ENCODE measurements at regions not wholly inside any gene's neighbourhood (a gene's known extent, or its start where the extent isn't known, plus 50 kb on each side); places are given as distances from the start of the nearest gene placed in this dataset.
"Not testable (repeated sequence)": the region's sequence is repeated elsewhere in the genome, so short reads cannot be mapped to it uniquely, and the experiment has no call there.

- DNase-seq (ENCODE audit: low read depth) = no peak
These were observed 129.3 kb upstream of the LMNTD1 start for GRCh38 chr12:25682421-25682820.

DNA sequence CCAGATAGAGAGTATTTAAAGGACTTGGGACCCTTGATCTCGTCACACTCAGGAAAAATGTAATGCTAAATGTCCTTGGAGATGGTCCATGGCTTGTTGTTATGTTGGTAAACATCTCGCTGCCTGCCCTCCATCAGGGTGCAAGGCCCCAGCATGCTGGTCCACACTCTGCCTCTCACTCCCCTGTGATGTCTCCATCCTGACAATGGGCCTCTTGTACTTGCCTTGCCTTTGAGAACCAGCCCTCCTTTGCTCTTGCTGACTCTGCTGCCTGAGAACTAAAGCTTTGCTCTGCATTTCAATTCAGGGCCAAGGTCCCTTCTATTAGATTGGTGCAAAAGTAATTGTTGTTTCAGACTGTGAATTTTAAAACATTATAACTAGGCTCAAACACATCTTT lies 131.0 kb upstream of the LMNTD1 start:
- DNase-seq (ENCODE audit: low read depth) = no peak

DNA sequence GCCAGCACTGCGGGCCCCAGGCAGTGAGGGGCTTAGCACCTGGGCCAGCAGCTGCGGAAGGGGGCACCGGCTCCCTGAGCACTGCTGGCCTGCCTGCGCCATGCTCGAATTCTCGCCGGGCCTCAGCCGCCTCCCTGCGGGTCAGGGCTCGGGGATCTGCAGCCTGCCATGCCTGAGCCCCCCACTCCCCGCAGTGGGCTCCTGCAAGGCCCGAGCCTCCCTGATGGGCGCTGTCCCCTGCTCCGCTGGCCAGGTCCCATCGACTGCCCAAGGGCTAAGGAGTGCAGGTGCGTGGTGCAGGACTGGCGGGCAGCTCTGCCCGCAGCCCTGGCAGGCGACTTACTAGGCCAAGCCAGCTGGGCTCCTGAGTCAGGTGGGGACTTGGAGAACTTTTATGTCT lies 133.3 kb upstream of the LMNTD1 start:
- DNase-seq (ENCODE audit: low read depth) = no peak

GRCh38 chr12:25687226-25687625 lies 134.1 kb upstream of the LMNTD1 start:
- no peak for DNase-seq (ENCODE audit: low read depth)

DNA sequence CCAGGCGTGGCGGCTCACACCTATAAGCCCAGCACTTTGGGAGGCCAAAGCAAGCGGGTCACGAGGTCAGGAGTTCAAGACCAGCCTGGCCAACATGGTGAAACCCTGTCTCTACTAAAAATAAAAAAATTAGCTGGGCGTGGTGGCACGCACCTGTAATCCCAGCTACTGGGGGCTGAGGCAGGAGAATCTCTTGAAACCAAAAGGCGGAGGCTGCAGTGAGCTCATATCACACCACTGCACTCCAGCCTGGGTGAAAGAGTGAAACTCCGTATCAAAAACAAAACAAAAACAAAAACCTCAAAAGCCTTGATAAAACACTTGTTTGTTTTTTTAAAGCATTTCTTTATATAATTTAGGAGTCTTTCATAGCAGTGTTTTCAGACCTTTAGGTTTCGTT lies 135.8 kb upstream of the LMNTD1 start:
- DNase-seq (ENCODE audit: low read depth) = not testable (repeated sequence)

- DNase-seq (ENCODE audit: low read depth) = no peak
These were observed 137.0 kb upstream of the LMNTD1 start for GRCh38 chr12:25689996-25690501.

GRCh38 chr12:25690996-25691864 lies 138.1 kb upstream of the LMNTD1 start:
- no peak for DNase-seq (ENCODE audit: low read depth)

DNA sequence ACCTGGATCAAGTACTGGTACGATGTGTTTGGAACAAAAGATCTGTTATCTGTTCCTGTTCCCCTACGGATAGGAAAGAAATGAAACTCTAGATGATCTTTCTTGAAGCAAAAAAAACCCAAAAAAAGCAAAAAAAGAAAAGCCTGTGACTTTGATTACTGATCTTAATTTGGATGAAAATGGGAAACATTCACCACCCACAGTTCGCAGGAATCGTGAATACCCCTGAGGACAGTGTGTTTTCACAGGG lies 138.7 kb upstream of the LMNTD1 start:
- DNase-seq (ENCODE audit: low read depth) = no peak

DNA sequence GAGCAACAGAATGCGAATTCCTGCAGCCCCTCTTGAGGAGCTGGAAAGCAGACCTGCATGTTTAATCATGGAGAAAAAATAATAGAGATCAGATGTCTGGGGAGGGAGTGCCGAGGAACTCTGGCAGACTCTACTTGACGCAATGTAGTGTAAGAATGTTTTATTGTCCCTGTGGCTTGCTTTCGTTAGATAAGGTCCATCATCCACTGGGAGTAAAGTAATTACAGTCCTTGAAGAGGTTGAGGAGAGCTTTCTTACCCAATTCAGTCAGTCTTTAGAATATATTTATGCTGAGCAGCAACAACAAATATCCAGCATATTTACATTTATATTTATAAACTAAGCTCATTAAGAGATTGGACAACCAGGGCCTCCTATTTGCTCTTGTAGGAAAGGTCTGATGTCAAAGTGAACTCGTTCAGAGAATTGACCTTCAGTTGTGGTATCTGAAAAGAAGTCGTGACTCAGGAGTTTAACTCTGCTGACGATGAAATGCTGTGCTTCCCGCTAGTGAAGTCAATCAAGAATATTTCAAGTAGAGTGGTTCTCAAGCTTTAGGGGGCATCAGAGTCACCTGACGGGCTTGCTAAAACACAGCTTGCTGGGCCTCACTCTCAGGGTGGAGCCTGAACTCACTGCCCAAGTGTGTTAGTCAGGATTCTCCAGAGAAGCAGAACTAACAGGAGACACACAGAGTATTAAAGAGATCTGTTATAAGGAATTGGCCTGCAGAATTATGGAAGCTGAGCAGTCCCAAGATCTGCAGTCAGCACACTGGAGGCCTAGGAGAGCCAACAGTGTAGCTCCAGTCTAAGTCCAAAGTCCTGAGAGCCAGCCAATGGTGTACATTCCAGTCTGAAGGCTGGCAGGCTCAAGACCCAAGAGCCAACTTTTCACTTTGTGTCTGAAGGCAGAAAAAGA lies 139.3 kb upstream of the LMNTD1 start:
- DNase-seq (ENCODE audit: low read depth) = no peak

- DNase-seq (ENCODE audit: low read depth) = peak; percentile 80
These were observed 141.0 kb upstream of the LMNTD1 start for GRCh38 chr12:25694072-25694471.

DNA sequence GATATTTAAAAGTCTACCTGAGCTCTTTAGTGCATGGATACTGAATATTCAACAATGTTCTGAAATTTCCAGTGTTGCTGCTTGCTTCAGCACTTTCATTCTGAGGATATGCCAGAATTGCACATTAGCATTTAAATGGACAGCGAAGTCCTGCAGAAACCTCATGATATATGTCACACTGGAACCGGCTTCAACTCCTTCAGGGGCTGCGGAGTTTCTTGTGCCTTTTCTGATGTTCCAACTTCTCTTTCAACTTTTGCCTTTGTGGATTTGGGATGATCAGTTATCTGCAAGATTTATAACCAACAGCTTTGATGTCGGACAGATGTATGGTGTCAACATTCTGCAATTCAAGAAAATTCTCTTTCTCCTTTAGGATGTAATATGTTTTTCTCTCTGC lies 142.5 kb upstream of the LMNTD1 start:
- DNase-seq (ENCODE audit: low read depth) = no peak

GRCh38 chr12:25698772-25699171 lies 145.7 kb upstream of the LMNTD1 start:
- peak; percentile 10 for DNase-seq (ENCODE audit: low read depth)

- DNase-seq (ENCODE audit: low read depth) = peak; percentile 45
These were observed 146.4 kb upstream of the LMNTD1 start for GRCh38 chr12:25699454-25699853.

DNA sequence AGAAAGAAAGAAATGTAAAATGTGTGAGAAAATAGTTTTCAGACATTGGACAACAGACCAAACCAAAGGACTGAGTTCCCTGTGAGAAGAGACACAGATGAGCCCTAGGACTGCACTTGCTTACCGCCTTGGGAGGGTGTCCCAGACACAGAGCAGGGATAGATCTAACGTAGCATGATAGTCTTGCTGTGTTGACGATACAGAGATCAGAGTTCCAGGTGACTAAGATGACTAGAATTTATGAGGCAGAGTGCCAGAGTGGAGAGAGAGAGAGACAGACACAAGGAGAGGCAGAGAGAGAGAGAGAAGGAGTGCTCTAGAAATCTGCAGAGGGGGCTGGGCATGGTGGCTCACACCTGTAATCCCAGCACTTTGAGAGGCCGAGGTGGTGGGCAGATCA lies 148.2 kb upstream of the LMNTD1 start:
- peak; percentile 67 for DNase-seq (ENCODE audit: low read depth)

DNA sequence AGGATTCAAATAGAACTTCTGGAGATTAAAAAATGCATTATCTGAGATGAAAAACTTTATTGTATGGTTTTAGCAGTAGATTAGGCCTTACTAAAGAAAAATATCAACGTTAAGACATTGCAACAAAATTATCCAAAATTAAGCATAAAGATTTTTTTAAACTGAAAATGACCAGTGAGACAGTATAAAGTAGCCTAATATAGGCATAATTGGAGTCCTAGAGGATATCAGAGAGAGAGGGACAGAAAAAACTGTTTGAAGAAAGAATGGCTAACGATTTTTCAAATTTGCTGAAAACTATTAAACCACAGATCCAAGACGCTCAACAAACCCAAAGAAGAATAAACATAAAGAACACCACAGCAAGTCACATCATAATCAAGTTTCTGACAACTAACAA lies 149.5 kb upstream of the LMNTD1 start:
- DNase-seq (ENCODE audit: low read depth) = no peak

DNA sequence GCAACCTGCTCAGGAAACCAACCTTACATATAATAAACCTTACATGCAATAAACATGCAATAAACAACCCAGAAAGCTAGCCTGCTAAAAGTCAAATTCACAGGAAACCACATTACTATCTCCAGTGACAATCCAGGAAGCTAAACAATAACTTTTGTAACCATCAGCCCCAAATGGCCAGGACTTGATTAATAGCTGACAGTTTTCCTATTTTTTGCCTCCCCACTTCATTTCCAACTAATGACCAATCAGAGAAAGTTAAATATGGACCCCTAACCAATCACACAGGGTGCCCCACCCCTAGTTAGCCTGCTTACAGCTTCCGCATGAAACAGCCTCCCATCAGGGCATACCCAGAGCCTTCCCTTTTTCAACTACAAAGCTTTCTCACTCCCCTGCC lies 152.2 kb upstream of the LMNTD1 start:
- no peak for DNase-seq (ENCODE audit: low read depth)

DNA sequence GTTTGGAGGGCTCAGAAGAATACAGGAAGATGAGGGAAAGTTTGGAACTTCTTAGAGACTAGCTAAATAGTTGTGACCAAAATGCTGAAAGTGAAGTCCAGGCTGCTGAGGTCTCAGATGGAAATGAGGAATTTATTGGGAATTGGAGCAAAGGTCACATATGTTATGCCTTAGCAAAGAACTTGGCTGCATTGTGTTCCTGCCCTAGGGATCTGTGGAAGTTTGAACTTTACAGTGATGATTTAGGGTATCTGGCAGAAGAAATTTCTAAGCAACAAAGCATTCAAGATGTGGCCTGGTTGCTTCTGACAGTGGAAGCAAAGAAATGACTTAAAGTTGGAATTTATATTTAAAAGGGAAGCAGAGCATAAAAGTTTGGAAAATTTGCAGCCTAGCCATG lies 153.6 kb upstream of the LMNTD1 start:
- DNase-seq (ENCODE audit: low read depth) = not testable (repeated sequence)

GRCh38 chr12:25707056-25707455 lies 154.0 kb upstream of the LMNTD1 start:
- no peak for DNase-seq (ENCODE audit: low read depth)

DNA sequence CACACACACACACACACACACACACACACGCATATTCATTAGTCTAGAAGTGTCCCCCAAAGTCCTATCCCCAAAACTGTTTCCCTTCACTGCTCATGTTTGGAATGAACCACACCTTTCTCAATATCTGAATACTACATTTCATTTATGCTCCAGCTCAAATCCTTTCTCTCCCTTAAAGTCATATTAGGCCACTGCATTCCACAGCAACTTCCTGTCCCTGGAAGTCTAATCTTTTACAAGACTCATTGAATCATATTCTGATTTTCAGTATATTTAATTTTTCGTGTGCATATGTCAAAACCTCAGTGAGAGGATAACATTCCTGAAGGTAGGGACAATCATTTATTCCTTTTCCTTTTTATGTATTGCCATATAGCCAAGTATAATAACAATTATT lies 155.6 kb upstream of the LMNTD1 start:
- DNase-seq (ENCODE audit: low read depth) = no peak

DNA sequence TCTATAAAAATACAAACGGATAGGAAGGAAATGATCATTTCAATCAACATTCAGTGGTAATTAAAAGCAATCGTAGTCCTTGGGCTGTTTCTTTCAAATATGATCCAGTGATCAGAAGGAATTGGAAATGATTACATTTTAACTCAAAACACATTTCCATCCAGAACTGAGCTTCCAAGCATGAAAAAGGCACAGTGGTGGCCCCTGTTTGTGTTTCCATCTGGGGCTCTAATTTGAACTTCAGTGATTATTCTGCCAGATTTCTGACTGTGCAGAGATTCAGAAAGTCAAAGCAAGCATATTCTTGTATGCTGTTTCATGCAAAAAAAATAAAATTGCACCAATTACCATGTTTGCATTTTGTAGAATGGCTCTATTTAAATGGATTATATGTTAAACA lies 157.0 kb upstream of the LMNTD1 start:
- DNase-seq (ENCODE audit: low read depth) = no peak

DNA sequence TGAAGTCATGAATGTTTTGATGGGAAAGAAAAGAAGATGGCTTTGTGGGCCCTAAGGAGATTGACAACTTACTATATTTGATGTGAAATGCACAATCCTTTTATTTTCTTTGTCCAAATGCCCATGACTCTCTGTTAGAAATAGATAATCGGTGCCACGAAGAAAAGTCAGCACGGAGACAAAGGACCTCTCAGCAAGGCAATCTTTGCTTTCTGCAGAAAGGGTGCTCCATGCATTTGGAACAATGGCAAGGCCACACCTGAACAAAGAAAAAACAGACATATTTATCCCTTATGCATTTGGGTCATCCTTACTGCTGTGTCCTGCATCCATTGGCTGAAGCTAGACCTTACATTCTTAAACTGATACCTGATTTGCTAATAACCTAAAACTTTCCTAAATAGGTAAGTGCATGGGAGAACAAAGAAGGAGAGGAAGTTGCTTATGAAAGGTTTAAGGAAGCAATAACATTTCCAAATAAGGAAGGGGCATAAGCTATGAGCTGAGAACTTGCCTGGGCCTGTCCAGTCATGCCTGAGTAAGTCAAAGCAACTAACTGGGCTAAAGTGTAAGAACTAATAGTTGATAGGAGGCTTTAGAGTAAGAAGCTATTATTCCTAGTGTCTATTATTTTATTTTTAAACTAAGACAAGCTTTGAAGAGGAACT lies 158.0 kb upstream of the LMNTD1 start:
- peak; percentile 46 for DNase-seq (ENCODE audit: low read depth)

DNA sequence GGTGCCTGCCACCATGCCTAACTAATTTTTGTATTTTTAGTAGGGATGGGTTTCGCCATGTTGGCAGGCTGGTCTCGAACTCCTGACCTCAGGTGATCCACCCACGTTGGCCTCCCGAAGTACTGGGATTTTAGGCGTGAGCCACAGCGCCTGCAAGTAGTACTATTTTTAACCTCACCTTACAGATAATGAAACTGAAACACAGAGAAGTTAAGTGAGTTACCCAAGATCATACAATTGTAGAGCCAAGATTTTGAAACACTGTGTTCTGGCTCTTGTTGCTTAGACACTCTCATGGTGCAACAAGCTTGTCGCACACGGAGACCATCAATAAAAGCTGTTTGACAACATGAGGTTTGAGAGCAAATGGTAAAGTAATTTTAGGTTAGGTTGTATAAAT lies 159.1 kb upstream of the LMNTD1 start:
- DNase-seq (ENCODE audit: low read depth) = no peak

All from LHCN-M2 (cell line).